Astrocyte of the cerebellum (primary cell): ENCODE measurements at regions not wholly inside any gene's neighbourhood (a gene's known extent, or its start where the extent isn't known, plus 50 kb on each side); places are given as distances from the start of the nearest gene placed in this dataset.
"Not testable (repeated sequence)": the region's sequence is repeated elsewhere in the genome, so short reads cannot be mapped to it uniquely, and the experiment has no call there.

Experiments used
- DNase-seq: peaks from one replicate; pipeline ENCODE4 v3.0.0-alpha.2; 2011; ENCODE audit warnings: low read depth
- H3K4me3 ChIP-seq: 2 replicates; pipeline ENCODE4 v1.5.1; 2011; ENCODE audit warnings: mild to moderate bottlenecking, low read depth, low read length, moderate library complexity
- CTCF ChIP-seq: IDR thresholded peaks from 2 replicates; pipeline ENCODE4 v1.5.1; 2012; ENCODE audit warnings: low read length, low read depth, moderate library complexity, mild to moderate bottlenecking; ENCODE audit errors: missing control alignments
- in situ Hi-C: cut with HindIII; loops from 2 replicates; pipeline ENCODE4 v1.10.0; 2017; ENCODE audit warnings: low sequenced_read_pairs

DNA sequence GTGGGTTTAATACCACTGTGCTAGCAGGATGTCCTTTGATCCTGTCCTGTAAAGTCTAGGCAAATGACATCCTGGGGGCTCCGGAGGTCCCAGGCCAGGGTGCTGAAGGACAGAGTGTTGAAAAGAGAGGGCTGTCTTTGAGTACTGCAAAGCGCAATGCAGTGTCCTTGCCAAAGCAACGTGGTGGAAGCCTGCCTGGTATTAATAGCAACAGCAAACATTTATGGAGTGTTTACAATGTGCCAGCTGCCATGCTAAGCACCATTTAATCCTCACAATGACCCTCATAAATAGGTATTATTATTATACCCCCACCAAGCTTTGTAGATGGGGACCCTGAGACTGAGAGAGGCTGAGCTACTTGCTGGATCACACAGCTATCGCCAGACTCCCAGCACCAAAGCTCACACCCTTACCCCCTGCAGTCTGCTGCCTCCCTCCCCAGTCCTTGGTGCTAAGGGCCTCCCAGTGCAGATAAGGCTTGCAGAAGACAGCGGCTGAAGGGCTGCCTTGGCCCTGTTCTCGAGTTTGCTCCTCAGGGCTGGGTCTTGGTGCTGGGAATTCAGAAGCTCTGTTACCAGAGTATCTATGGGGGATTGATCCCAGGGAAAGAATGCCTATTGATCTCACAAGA lies 427.7 kb downstream of the FUT8 start:
- no peak for DNase-seq
- no peak overlapping the region for H3K4me3 ChIP-seq
- in situ Hi-C loops: no loop called here
- TF ChIP-seq CTCF: no peak

DNA sequence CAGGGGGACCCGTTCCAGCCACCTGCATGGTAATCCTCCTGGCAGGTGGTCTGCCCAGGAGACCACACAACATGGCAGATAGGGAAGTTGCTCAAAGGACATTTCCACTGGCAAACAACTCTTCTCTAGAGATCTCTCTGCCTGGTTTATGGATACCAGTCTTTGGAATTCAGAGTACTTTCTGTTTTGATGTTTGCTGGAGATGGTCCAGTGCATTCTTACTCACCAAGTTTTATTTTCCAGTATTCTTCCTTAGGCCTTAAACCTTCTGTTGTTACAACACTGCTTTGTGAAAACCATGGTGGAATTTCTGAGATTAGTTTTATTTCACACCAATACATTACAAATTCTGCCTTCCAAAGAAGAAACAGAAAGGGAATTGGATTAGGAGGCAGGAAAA lies 428.3 kb downstream of the FUT8 start:
- in situ Hi-C loops: no loop called here
- peak; percentile 16 for DNase-seq
- no peak overlapping the region for H3K4me3 ChIP-seq
- TF ChIP-seq CTCF: no peak

GRCh38 chr14:65846196-65846868 lies 433.8 kb downstream of the FUT8 start:
- no peak overlapping the region for H3K4me3 ChIP-seq
- DNase-seq: no peak
- in situ Hi-C loops: no loop called here
- no peak for TF ChIP-seq CTCF

- no peak for TF ChIP-seq CTCF
- DNase-seq: no peak
- H3K4me3 ChIP-seq: no peak overlapping the region
- in situ Hi-C loops: no loop called here
Observed at GRCh38 chr14:65847075-65847847, 434.7 kb downstream of the FUT8 start.

DNA sequence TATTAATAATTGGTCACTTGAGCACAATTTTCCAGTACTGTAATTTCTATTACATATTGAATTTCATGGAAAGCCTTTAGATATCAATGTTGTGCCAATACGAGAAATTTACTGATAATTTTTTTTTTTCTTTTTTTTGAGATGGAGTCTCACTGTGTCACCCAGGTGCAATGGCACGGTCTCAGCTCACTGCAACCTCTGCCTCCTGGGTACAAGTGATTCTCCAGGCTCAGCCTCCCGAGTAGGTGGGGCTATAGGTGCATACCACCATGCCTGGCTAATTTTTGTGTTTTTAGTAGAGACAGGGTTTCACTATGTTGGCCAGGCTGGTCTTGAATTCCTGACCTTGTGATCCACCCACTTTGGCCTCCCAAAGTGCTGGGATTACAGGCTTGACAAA lies 435.4 kb downstream of the FUT8 start:
- H3K4me3 ChIP-seq, DNase-seq, in situ Hi-C loops: not testable (repeated sequence)

GRCh38 chr14:65849091-65849490 lies 436.6 kb downstream of the FUT8 start:
- no peak overlapping the region for H3K4me3 ChIP-seq
- DNase-seq: no peak
- no peak for TF ChIP-seq CTCF
- in situ Hi-C loops: no loop called here

- H3K4me3 ChIP-seq: no peak overlapping the region
- in situ Hi-C loops: no loop called here
- TF ChIP-seq CTCF: no peak
- no peak for DNase-seq
Observed at GRCh38 chr14:65849558-65849957, 437.0 kb downstream of the FUT8 start.
